Loucy (cell line): ENCODE measurements at regions not wholly inside any gene's neighbourhood (a gene's known extent, or its start where the extent isn't known, plus 50 kb on each side); places are given as distances from the start of the nearest gene placed in this dataset.

Source experiments
- H2AFZ ChIP-seq: fragments of 200-600 bp; sonication (generic); 2 replicates; pipeline ENCODE4 v1.6.0; 2016; ENCODE audit warnings: antibody characterized with exemption, mild to moderate bottlenecking, low read length, moderate library complexity
- H3F3A ChIP-seq: fragments of 200-600 bp; 2 replicates; pipeline ENCODE4 v1.6.0; 2016; ENCODE audit warnings: antibody characterized with exemption, low read depth, mild to moderate bottlenecking
- H3K27me3 ChIP-seq: fragments of 200-600 bp; sonication (generic); 2 replicates; pipeline ENCODE4 v1.6.1; 2014; ENCODE audit warnings: low read length, mild to moderate bottlenecking; ENCODE audit not compliant: insufficient read depth, poor library complexity, severe bottlenecking
- H3K36me3 ChIP-seq: fragments of 200-600 bp; sonication (generic); 2 replicates; pipeline ENCODE4 v1.6.1; 2016; ENCODE audit warnings: low read length; ENCODE audit not compliant: insufficient read depth
- H3K4me1 ChIP-seq: fragments of 200-600 bp; sonication (generic); 2 replicates; pipeline ENCODE4 v1.5.1; 2014; ENCODE audit warnings: low read length, mild to moderate bottlenecking; ENCODE audit not compliant: insufficient read depth, poor library complexity, severe bottlenecking
- H3K4me2 ChIP-seq: fragments of 200-600 bp; sonication (generic); 2 replicates; pipeline ENCODE4 v1.6.0; 2014; ENCODE audit warnings: antibody characterized with exemption, low read length, low read depth, mild to moderate bottlenecking; ENCODE audit not compliant: poor library complexity, severe bottlenecking
- H3K4me3 ChIP-seq: fragments of 200-600 bp; sonication (generic); 2 replicates; pipeline ENCODE4 v1.5.1; 2014; ENCODE audit warnings: low read length, mild to moderate bottlenecking, mixed read lengths; ENCODE audit not compliant: poor library complexity, severe bottlenecking
- H3K79me2 ChIP-seq: fragments of 200-600 bp; sonication (generic); 2 replicates; pipeline ENCODE4 v1.6.1; 2014; ENCODE audit warnings: low read length; ENCODE audit not compliant: insufficient read depth
- H3K9ac ChIP-seq: fragments of 200-600 bp; sonication (generic); 2 replicates; pipeline ENCODE4 v1.6.0; 2014; ENCODE audit warnings: mild to moderate bottlenecking, low read depth, low read length, moderate library complexity; ENCODE audit not compliant: poor library complexity, severe bottlenecking
- H3K9me2 ChIP-seq: fragments of 200-600 bp; sonication (generic); replicated peaks from 2 replicates; pipeline ENCODE4 v1.6.1; 2016; ENCODE audit warnings: low read depth, low read length, mixed read lengths
- H3K9me3 ChIP-seq: fragments of 200-600 bp; sonication (generic); 2 replicates; pipeline ENCODE4 v1.6.1; 2014; ENCODE audit warnings: mild to moderate bottlenecking, antibody characterized with exemption, low read length, low read depth; ENCODE audit not compliant: insufficient read depth
- H4K20me1 ChIP-seq: fragments of 200-600 bp; sonication (generic); 2 replicates; pipeline ENCODE4 v1.6.0; 2014; ENCODE audit warnings: antibody characterized with exemption, low read length, mild to moderate bottlenecking; ENCODE audit not compliant: insufficient read depth, poor library complexity, severe bottlenecking
- CTCF ChIP-seq: fragments of 200-600 bp; sonication (generic); conservative IDR thresholded peaks from 2 replicates; pipeline ENCODE4 v1.5.1; 2014; ENCODE audit warnings: mild to moderate bottlenecking, antibody characterized with exemption, low read length
- EZH2phosphoT487 ChIP-seq: fragments of 200-600 bp; IDR thresholded peaks from 2 replicates; pipeline ENCODE4 v1.6.1; 2018; ENCODE audit warnings: antibody characterized with exemption, mild to moderate bottlenecking, moderate library complexity, borderline replicate concordance

- Histone ChIP-seq H3K9ac (no peak overlapping the region), H3K27me3 (no peaks in the 10 kb centered on the region), H3K4me3 (no peak overlapping the region), H3K36me3 (no peaks in the 10 kb centered on the region), H2AFZ (no peak overlapping the region), H3K4me1 (no peaks in the 10 kb centered on the region), H3K9me2 (no peaks in the 10 kb centered on the region), H4K20me1 (no peaks in the 10 kb centered on the region), H3K9me3 (no peaks in the 10 kb centered on the region), H3K4me2 (no peak overlapping the region), H3K79me2 (no peaks in the 10 kb centered on the region), H3F3A (no peaks in the 10 kb centered on the region)
- TF ChIP-seq EZH2phosphoT487 = no peak
- no peak for TF ChIP-seq CTCF
These were observed 109.7 kb downstream of the PTPRS start for GRCh38 chr19:5230730-5231555.

DNA sequence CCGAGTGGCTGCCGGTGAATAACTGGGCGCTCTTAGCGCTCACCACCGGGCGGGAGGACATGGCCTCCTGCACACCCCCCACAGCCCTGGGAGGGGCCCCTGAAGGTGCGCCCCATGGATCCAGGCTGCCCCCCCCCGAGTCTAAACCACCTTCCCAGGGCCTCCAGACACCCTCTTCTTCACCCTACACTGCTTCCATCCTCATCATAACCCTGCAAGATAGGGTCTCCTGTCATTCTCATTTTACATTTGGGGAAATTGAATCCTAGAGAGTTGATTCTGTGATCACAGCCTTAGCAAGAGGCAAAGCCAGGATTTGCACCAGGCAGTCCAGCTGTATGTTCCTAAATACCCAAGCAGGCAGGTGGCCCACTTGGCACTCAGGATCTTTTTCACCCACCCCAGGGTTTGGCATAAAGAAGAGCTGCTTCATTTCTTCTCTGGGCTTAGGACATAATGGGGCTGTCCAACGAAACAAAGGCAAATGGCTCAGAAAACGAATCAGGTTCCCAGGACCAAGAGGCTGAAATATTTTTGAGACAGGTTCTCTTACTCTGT is 110.8 kb downstream of the PTPRS start:
- no peaks in the 10 kb centered on the region for H3K79me2 ChIP-seq
- no peaks in the 10 kb centered on the region for H3K27me3 ChIP-seq
- no peak overlapping the region for H3K4me3 ChIP-seq
- no peaks in the 10 kb centered on the region for H3F3A ChIP-seq
- H3K4me1 ChIP-seq = no peaks in the 10 kb centered on the region
- no peak for TF ChIP-seq EZH2phosphoT487
- no peak for TF ChIP-seq CTCF
- H3K4me2 ChIP-seq = no peak overlapping the region
- no peak overlapping the region for H2AFZ ChIP-seq
- H3K9me2 ChIP-seq = no peaks in the 10 kb centered on the region
- no peaks in the 10 kb centered on the region for H4K20me1 ChIP-seq
- H3K9ac ChIP-seq = no peak overlapping the region
- H3K36me3 ChIP-seq = no peaks in the 10 kb centered on the region
- no peaks in the 10 kb centered on the region for H3K9me3 ChIP-seq

DNA sequence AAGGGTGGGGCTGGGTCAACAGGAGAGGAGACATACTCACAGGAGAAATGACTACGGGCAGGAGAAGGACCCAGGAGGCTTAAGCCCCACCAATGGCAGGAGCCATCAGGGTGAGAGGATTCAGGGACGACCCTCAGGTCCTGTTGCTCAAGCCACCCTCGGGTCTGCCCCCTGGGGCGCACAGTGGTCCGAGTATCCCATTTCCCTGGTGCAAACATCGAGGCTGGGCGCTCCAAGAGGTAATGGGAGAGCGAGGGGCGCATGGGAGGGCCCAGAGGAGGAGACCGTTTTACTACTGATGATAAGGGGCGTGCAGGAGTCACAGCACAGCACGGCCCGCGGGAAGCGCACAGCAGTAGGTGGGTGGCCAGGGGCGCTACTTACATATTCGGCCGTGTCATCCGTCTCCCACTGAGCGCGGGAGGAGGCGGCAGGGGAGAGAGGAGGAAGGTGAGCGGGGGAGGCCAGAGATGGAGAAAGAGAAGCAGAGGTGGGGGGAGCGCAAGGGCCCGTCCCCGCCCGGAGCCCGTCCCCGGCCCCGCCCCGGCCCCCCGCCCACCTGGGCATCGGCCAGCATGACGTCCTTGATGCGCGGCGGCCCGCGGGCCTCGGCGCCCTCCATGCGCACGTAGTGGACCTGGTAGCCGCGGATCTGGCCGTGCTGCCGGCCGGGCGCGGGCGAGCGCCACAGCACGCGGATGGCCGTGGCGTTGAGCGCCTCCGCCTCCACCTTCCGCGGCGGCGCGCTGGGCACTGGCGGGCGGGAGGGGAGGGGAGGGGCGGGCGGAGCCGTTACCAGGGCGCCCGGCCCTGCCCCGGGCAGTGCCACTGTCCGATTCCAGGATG is 111.5 kb downstream of the PTPRS start:
- no peak overlapping the region for H2AFZ ChIP-seq
- H3K36me3 ChIP-seq = no peaks in the 10 kb centered on the region

More for the DNA sequence above, 111.5 kb downstream of the PTPRS start:
- Histone ChIP-seq H3K4me2 (no peak overlapping the region), H3K9me3 (no peaks in the 10 kb centered on the region), H3K9me2 (no peaks in the 10 kb centered on the region), H3K27me3 (no peaks in the 10 kb centered on the region), H3F3A (no peaks in the 10 kb centered on the region), H3K9ac (no peak overlapping the region), H3K79me2 (no peaks in the 10 kb centered on the region), H3K4me1 (no peaks in the 10 kb centered on the region), H3K4me3 (no peak overlapping the region), H4K20me1 (no peaks in the 10 kb centered on the region)
- TF ChIP-seq CTCF (no peak), EZH2phosphoT487 (no peak)
